K562 (cell line): ENCODE measurements at regions not wholly inside any gene's neighbourhood (a gene's known extent, or its start where the extent isn't known, plus 50 kb on each side); places are given as distances from the start of the nearest gene placed in this dataset.

Experiments used
- ATAC-seq: fragments of 200-7000 bp; cut with Tn5 transposase; 3 replicates; pipeline ENCODE4 v1.9.1; 2020; ENCODE audit warnings: moderate library complexity
- BruUV-seq: library from RNA; stranded (reverse); fragments of 400-500 nt; replicated peaks from 2 replicates; lab custom pipeline; 2021; lab: Mats Ljungman, UMichigan
- CTCF ChIA-PET: fragments of 300-600 bp; formaldehyde crosslinking; extraction: SDS; loops from one replicate; lab custom pipeline; 2021; ENCODE audit warnings: low intra/inter-chr PET ratio; lab: Yijun Ruan, JAX
- POLR2A ChIA-PET: fragments of 300-600, 350-650 bp; sonication (Branson Sonifier 250); formaldehyde crosslinking; extraction: SDS; loops from one replicate; lab custom pipeline; 2021; ENCODE audit warnings: antibody characterized with exemption, inconsistent platforms; lab: Yijun Ruan, JAX
- DNase-seq, 4 experiments: peaks; one replicate each; pipeline versions ENCODE4 v3.0.0 to v3.0.0-alpha.2; 2011 to 2018; ENCODE audit warnings: low spot score in 3 of 4, mixed read lengths in 3 of 4; ENCODE audit errors: extremely low read depth in 1 of 4
- FAIRE-seq: peaks from 2 replicates; lab custom pipeline; 2011; peaks lifted over from hg19 to GRCh38; lab: Jason Lieb, UNC
- H2AFZ ChIP-seq: 2 replicates; pipeline ENCODE4 v1.6.0; 2011; ENCODE audit warnings: low read depth, low read length, control low read depth, inconsistent platforms
- H3K27ac ChIP-seq: fragments of 200-600 bp; 3 replicates; pipeline ENCODE4 v1.8.0; 2011; ENCODE audit warnings: low read depth, mild to moderate bottlenecking, control low read depth, inconsistent platforms, low read length, moderate library complexity, mixed read lengths; ENCODE audit errors: extremely low read depth
- H3K27me3 ChIP-seq, 2 experiments: fragments of 300-600 bp in 1 of 2; 2 replicates in 1 of 2; 3 replicates in 1 of 2; pipeline versions ENCODE4 v1.6.0 to v1.8.0; 2011; ENCODE audit warnings: inconsistent platforms in 2 of 2, low read length in 2 of 2, mild to moderate bottlenecking in 1 of 2, mixed read lengths in 1 of 2, moderate library complexity in 1 of 2; ENCODE audit not compliant: control insufficient read depth in 2 of 2, insufficient read depth in 2 of 2
- H3K36me3 ChIP-seq: fragments of 300-600 bp; 3 replicates; pipeline ENCODE4 v1.8.0; 2011; ENCODE audit warnings: mild to moderate bottlenecking, low read length, inconsistent platforms; ENCODE audit not compliant: control insufficient read depth, insufficient read depth
- H3K4me1 ChIP-seq, 2 experiments: fragments of 200-600 bp in 1 of 2; replicated peaks in 1 of 2; 2 replicates in 1 of 2; 3 replicates in 1 of 2; pipeline versions ENCODE4 v1.5.1 to v1.8.0; 2011; ENCODE audit warnings: inconsistent platforms in 2 of 2, low read length in 2 of 2, mild to moderate bottlenecking in 1 of 2, mixed read lengths in 1 of 2, moderate library complexity in 1 of 2; ENCODE audit not compliant: control insufficient read depth in 2 of 2, insufficient read depth in 2 of 2
- H3K4me2 ChIP-seq: 2 replicates; pipeline ENCODE4 v1.6.1; 2011; ENCODE audit warnings: low read length, control low read depth, inconsistent platforms, mixed read lengths; ENCODE audit not compliant: insufficient read depth
- H3K4me3 ChIP-seq: fragments of 200-600 bp; sonication (generic), shearing (Covaris generic); 2 replicates; pipeline ENCODE4 v1.5.1; 2016; ENCODE audit warnings: control low read depth, inconsistent platforms
- H3K79me2 ChIP-seq: fragments of 200-600 bp; 3 replicates; pipeline ENCODE4 v1.8.0; 2011; ENCODE audit warnings: low read length, inconsistent platforms; ENCODE audit not compliant: control insufficient read depth, insufficient read depth
- H3K9ac ChIP-seq, 2 experiments: 2 replicates each; pipeline versions ENCODE4 v1.6.0 to v1.6.1; 2011; ENCODE audit warnings: low read depth in 2 of 2, low read length in 2 of 2, control low read depth in 1 of 2, inconsistent platforms in 1 of 2, mild to moderate bottlenecking in 1 of 2, mixed read lengths in 1 of 2; ENCODE audit not compliant: insufficient read depth in 1 of 2
- H3K9me1 ChIP-seq: one replicate; pipeline ENCODE4 v1.6.0; 2011; ENCODE audit warnings: inconsistent platforms, mild to moderate bottlenecking, low read length, moderate library complexity; ENCODE audit not compliant: control insufficient read depth, insufficient read depth
- H3K9me3 ChIP-seq: replicated peaks from 2 replicates; pipeline ENCODE4 v1.5.1; 2011; ENCODE audit warnings: low read depth, low read length, inconsistent platforms; ENCODE audit not compliant: control insufficient read depth, insufficient read depth
- H4K20me1 ChIP-seq: replicated peaks from 2 replicates; pipeline ENCODE4 v1.6.1; 2011; ENCODE audit warnings: low read length, inconsistent platforms, mixed read lengths; ENCODE audit not compliant: control insufficient read depth, insufficient read depth
- HNRNPK ChIP-seq: fragments of 200-400 bp; formaldehyde crosslinking; IDR thresholded peaks from one replicate; pipeline ENCODE4 v1.6.1; 2018; ENCODE audit warnings: mild to moderate bottlenecking, low read depth, low read length; ENCODE audit not compliant: poor library complexity, severe bottlenecking
- NFIC ChIP-seq: fragments of 450-650 bp; IDR thresholded peaks from 2 replicates; pipeline ENCODE4 v1.6.1; 2017; ENCODE audit warnings: mild to moderate bottlenecking, inconsistent platforms
- PHB ChIP-seq: fragments of 250-450 bp; sonication (Bioruptor Pico); IDR thresholded peaks from 2 replicates; pipeline ENCODE4 v1.5.0; 2021
- WGBS: fragments of 100-300 bp; shearing (Covaris generic); methylation state at CpG from one replicate; pipeline ENCODE4 v1.1.6; 2016; ENCODE audit warnings: low coverage, mixed read lengths; ENCODE audit not compliant: insufficient coverage; ENCODE audit errors: missing lambda C conversion rate; 5-methylcytosine and 5-hydroxymethylcytosine counted together
- in situ Hi-C: fragments of 300-500 bp; cut with MboI; formaldehyde crosslinking; loops from 4 replicates; pipeline ENCODE4 v1.15.0; 2018; ENCODE audit warnings: inconsistent platforms, mixed read lengths
- intact Hi-C: fragments of 100-400 bp; cut with micrococcal nuclease; formaldehyde crosslinking; loops from 2 replicates; pipeline ENCODE4 v1.14.2; 2022
- TF ChIP-seq, protein P1 (sequence below): fragments of 250-450 bp; sonication (Bioruptor Pico); IDR thresholded peaks from 2 replicates; pipeline ENCODE4 v1.4.0; 2020; ENCODE audit warnings: mild to moderate bottlenecking, moderate library complexity

DNA sequence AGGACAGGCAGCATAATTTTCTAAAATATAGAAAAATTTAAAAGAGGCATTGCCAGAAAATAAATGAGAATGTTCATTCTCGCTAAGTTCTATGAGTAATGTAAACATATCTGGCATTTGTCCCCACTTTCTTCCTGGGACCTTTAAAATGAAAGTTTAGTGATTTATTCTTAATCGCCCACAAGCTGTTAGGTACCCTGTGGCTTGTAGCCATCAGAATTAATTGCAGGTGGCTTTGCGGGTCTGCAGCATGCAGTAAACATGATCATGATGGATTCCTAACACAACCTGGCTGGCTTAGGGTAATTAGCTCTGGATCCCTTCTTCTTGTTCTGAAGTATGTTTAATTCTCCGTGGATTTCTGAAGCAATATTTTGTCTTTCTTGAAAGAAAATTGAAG lies 103.5 kb upstream of the FRMD6 start:
- intact Hi-C loops (no loop called here), in situ Hi-C loops (no loop called here)
- ATAC-seq (no peak), FAIRE-seq (no peak), DNase-seq (no peak)
- 0% methylated on average over 4 of the region's 4 CpGs for WGBS
- Histone ChIP-seq H3K27me3 (no peaks in the 10 kb centered on the region), H3K4me2 (no peak overlapping the region), H3K9ac (no peak overlapping the region), H4K20me1 (no peaks in the 10 kb centered on the region), H3K27ac (no peak overlapping the region), H2AFZ (no peak overlapping the region), H3K4me1 (no peaks in the 10 kb centered on the region), H3K36me3 (no peaks in the 10 kb centered on the region), H3K79me2 (no peaks in the 10 kb centered on the region), H3K4me3 (no peak overlapping the region), H3K9me1 (no peaks in the 10 kb centered on the region), H3K9me3 (no peaks in the 10 kb centered on the region)
- TF ChIP-seq PHB (CRISPR knock-in tag): no peak
- no peak for TF ChIP-seq HNRNPK
- no TSS peak for BruUV-seq
- ChIA-PET POLR2A (no interaction called here), CTCF (no interaction called here)

DNA sequence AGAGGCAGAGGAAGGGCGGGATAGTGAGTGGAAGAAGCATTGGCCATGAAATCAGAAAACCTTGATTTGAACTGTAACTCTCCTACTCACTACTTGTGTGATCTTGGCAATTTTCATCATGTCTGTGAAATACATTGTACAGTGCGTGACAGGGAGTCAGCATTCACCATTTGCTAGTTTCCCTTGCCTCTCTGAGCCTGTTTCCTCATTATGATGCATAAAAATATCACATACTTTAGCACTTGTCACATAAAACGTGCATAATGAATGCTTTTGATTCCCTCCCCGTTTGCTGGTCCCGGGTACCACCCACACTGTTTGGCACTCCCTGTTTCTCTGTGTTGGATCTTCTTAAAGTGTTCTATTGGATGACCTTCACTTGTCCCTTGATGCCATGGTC lies 101.1 kb upstream of the FRMD6 start:
- FAIRE-seq: no peak
- Histone ChIP-seq H3K9ac (no peak overlapping the region), H3K9me3 (no peaks in the 10 kb centered on the region)
- no peak for TF ChIP-seq NFIC
- TF ChIP-seq, protein P1, sequence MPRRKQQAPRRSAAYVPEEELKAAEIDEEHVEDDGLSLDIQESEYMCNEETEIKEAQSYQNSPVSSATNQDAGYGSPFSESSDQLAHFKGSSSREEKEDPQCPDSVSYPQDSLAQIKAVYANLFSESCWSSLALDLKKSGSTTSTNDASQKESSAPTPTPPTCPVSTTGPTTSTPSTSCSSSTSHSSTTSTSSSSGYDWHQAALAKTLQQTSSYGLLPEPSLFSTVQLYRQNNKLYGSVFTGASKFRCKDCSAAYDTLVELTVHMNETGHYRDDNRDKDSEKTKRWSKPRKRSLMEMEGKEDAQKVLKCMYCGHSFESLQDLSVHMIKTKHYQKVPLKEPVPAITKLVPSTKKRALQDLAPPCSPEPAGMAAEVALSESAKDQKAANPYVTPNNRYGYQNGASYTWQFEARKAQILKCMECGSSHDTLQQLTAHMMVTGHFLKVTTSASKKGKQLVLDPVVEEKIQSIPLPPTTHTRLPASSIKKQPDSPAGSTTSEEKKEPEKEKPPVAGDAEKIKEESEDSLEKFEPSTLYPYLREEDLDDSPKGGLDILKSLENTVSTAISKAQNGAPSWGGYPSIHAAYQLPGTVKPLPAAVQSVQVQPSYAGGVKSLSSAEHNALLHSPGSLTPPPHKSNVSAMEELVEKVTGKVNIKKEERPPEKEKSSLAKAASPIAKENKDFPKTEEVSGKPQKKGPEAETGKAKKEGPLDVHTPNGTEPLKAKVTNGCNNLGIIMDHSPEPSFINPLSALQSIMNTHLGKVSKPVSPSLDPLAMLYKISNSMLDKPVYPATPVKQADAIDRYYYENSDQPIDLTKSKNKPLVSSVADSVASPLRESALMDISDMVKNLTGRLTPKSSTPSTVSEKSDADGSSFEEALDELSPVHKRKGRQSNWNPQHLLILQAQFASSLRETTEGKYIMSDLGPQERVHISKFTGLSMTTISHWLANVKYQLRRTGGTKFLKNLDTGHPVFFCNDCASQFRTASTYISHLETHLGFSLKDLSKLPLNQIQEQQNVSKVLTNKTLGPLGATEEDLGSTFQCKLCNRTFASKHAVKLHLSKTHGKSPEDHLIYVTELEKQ (CRISPR knock-in tag): no peak
- TF ChIP-seq, all 486 proteins: peak for 0
- no TSS peak for BruUV-seq
- no peak overlapping the region for H2AFZ ChIP-seq
- H3K9me1 ChIP-seq: no peaks in the 10 kb centered on the region
- CTCF ChIA-PET: no interaction called here
- intact Hi-C loops (no loop called here), in situ Hi-C loops (no loop called here)
- ATAC-seq (no peak), DNase-seq (no peak)
- H3K4me3 ChIP-seq: no peak overlapping the region
- no peaks in the 10 kb centered on the region for H3K27me3 ChIP-seq
- no peak overlapping the region for H3K4me2 ChIP-seq
- no peaks in the 10 kb centered on the region for H3K79me2 ChIP-seq
- H3K27ac ChIP-seq: no peak overlapping the region
- no peaks in the 10 kb centered on the region for H4K20me1 ChIP-seq
- no peaks in the 10 kb centered on the region for H3K4me1 ChIP-seq
- POLR2A ChIA-PET: no interaction called here
- 0% methylated on average over 5 of the region's 5 CpGs for WGBS
- no peaks in the 10 kb centered on the region for H3K36me3 ChIP-seq
